WTC11 (cell line): ENCODE measurements at regions not wholly inside any gene's neighbourhood (a gene's known extent, or its start where the extent isn't known, plus 50 kb on each side); places are given as distances from the start of the nearest gene placed in this dataset.

Source experiments
- CREB1 ChIP-seq: sonication (generic); formaldehyde crosslinking; IDR thresholded peaks from 2 replicates; pipeline ENCODE4 v1.8.0; 2023; ENCODE audit warnings: mild to moderate bottlenecking, missing genetic modification reagents
- CREM ChIP-seq: sonication (generic); formaldehyde crosslinking; IDR thresholded peaks from 2 replicates; pipeline ENCODE4 v1.8.1; 2022; ENCODE audit warnings: mild to moderate bottlenecking, missing genetic modification reagents, moderate library complexity
- JUN ChIP-seq: sonication (generic); formaldehyde crosslinking; IDR thresholded peaks from 2 replicates; pipeline ENCODE4 v1.8.0; 2023; ENCODE audit warnings: mild to moderate bottlenecking, missing genetic modification reagents
- NFE2L1 ChIP-seq: sonication (generic); formaldehyde crosslinking; IDR thresholded peaks from 2 replicates; pipeline ENCODE4 v1.8.1; 2023; ENCODE audit warnings: missing genetic modification reagents
- NR3C1 ChIP-seq: sonication (generic); formaldehyde crosslinking; conservative IDR thresholded peaks from 2 replicates; pipeline ENCODE4 v1.8.1; 2023; ENCODE audit warnings: low read depth, mild to moderate bottlenecking, missing genetic modification reagents
- SP1 ChIP-seq: sonication (generic); formaldehyde crosslinking; conservative IDR thresholded peaks from 2 replicates; pipeline ENCODE4 v1.8.1; 2022; ENCODE audit warnings: missing genetic modification reagents
- ZNF671 ChIP-seq: fragments of 250-450 bp; sonication (Bioruptor Pico); IDR thresholded peaks from 2 replicates; pipeline ENCODE4 v1.8.0; 2021; ENCODE audit warnings: mild to moderate bottlenecking
- TF ChIP-seq, protein P1 (sequence below): sonication (generic); formaldehyde crosslinking; IDR thresholded peaks from 2 replicates; pipeline ENCODE4 v1.8.1; 2022; ENCODE audit warnings: missing genetic modification reagents, borderline replicate concordance
- TF ChIP-seq, protein P2 (sequence below): fragments of 250-450 bp; sonication (Bioruptor Pico); IDR thresholded peaks from 2 replicates; pipeline ENCODE4 v1.9.0; 2021; ENCODE audit warnings: mild to moderate bottlenecking, borderline replicate concordance
- TF ChIP-seq, protein P3 (sequence below): fragments of 200-600 bp; IDR thresholded peaks from 2 replicates; pipeline ENCODE4 v1.8.0; 2022; ENCODE audit warnings: antibody characterized with exemption
- TF ChIP-seq, protein P4 (sequence below): sonication (generic); formaldehyde crosslinking; IDR thresholded peaks from 2 replicates; pipeline ENCODE4 v1.8.0; 2022; ENCODE audit warnings: mild to moderate bottlenecking, missing genetic modification reagents
- TF ChIP-seq, protein P5 (sequence below): sonication (generic); formaldehyde crosslinking; IDR thresholded peaks from 2 replicates; pipeline ENCODE4 v1.8.1; 2022; ENCODE audit warnings: low read depth, missing genetic modification reagents, borderline replicate concordance
- TF ChIP-seq, protein P6 (sequence below): sonication (generic); formaldehyde crosslinking; IDR thresholded peaks from 2 replicates; pipeline ENCODE4 v1.8.1; 2022; ENCODE audit warnings: mild to moderate bottlenecking, missing genetic modification reagents, moderate library complexity, borderline replicate concordance
- TF ChIP-seq, protein P7 (sequence below): sonication (generic); formaldehyde crosslinking; IDR thresholded peaks from 2 replicates; pipeline ENCODE4 v1.8.1; 2023; ENCODE audit warnings: mild to moderate bottlenecking, missing genetic modification reagents, moderate library complexity

DNA sequence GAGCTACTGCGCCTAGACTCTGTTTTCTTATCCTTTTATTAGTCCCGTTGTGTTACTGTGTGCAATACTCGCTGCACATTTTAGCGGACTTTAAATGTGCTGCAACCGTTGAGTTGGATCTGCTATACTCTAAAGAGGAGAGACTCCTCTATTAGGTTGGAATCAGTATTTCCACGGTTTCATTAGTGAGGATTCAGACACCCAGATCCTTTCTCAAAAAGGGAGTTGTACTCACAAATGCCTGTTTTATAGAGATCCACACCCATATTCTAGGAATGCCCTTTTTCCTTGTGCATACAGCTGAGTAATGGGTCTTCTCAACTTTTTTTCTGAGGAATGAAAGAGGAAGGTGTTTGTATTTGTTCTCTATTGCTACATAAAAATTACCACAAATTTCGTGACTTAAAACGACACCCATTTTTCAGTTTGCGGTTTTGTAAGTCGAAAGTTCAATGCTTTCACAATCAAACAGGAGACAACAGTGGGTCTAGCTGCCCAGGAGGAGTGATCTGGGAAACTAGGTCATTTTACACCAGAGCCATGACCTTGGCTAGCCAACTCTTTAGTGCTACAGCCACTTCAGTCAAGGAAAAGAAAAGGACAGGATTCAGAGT, 52.8 kb upstream of the SLC44A1 start:
- no peak for TF ChIP-seq CREM (CRISPR knock-in tag)
- TF ChIP-seq, protein P1, sequence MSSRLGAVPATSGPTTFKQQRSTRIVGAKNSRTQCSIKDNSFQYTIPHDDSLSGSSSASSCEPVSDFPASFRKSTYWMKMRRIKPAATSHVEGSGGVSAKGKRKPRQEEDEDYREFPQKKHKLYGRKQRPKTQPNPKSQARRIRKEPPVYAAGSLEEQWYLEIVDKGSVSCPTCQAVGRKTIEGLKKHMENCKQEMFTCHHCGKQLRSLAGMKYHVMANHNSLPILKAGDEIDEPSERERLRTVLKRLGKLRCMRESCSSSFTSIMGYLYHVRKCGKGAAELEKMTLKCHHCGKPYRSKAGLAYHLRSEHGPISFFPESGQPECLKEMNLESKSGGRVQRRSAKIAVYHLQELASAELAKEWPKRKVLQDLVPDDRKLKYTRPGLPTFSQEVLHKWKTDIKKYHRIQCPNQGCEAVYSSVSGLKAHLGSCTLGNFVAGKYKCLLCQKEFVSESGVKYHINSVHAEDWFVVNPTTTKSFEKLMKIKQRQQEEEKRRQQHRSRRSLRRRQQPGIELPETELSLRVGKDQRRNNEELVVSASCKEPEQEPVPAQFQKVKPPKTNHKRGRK (CRISPR knock-in tag) = no peak
- no peak for TF ChIP-seq NR3C1 (CRISPR knock-in tag)
- TF ChIP-seq, protein P2, sequence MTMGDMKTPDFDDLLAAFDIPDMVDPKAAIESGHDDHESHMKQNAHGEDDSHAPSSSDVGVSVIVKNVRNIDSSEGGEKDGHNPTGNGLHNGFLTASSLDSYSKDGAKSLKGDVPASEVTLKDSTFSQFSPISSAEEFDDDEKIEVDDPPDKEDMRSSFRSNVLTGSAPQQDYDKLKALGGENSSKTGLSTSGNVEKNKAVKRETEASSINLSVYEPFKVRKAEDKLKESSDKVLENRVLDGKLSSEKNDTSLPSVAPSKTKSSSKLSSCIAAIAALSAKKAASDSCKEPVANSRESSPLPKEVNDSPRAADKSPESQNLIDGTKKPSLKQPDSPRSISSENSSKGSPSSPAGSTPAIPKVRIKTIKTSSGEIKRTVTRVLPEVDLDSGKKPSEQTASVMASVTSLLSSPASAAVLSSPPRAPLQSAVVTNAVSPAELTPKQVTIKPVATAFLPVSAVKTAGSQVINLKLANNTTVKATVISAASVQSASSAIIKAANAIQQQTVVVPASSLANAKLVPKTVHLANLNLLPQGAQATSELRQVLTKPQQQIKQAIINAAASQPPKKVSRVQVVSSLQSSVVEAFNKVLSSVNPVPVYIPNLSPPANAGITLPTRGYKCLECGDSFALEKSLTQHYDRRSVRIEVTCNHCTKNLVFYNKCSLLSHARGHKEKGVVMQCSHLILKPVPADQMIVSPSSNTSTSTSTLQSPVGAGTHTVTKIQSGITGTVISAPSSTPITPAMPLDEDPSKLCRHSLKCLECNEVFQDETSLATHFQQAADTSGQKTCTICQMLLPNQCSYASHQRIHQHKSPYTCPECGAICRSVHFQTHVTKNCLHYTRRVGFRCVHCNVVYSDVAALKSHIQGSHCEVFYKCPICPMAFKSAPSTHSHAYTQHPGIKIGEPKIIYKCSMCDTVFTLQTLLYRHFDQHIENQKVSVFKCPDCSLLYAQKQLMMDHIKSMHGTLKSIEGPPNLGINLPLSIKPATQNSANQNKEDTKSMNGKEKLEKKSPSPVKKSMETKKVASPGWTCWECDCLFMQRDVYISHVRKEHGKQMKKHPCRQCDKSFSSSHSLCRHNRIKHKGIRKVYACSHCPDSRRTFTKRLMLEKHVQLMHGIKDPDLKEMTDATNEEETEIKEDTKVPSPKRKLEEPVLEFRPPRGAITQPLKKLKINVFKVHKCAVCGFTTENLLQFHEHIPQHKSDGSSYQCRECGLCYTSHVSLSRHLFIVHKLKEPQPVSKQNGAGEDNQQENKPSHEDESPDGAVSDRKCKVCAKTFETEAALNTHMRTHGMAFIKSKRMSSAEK (CRISPR knock-in tag) = no peak
- TF ChIP-seq, protein P3, sequence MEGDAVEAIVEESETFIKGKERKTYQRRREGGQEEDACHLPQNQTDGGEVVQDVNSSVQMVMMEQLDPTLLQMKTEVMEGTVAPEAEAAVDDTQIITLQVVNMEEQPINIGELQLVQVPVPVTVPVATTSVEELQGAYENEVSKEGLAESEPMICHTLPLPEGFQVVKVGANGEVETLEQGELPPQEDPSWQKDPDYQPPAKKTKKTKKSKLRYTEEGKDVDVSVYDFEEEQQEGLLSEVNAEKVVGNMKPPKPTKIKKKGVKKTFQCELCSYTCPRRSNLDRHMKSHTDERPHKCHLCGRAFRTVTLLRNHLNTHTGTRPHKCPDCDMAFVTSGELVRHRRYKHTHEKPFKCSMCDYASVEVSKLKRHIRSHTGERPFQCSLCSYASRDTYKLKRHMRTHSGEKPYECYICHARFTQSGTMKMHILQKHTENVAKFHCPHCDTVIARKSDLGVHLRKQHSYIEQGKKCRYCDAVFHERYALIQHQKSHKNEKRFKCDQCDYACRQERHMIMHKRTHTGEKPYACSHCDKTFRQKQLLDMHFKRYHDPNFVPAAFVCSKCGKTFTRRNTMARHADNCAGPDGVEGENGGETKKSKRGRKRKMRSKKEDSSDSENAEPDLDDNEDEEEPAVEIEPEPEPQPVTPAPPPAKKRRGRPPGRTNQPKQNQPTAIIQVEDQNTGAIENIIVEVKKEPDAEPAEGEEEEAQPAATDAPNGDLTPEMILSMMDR = no peak
- TF ChIP-seq SP1 (CRISPR knock-in tag) = no peak
- TF ChIP-seq, protein P4, sequence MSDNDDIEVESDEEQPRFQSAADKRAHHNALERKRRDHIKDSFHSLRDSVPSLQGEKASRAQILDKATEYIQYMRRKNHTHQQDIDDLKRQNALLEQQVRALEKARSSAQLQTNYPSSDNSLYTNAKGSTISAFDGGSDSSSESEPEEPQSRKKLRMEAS (CRISPR knock-in tag) = no peak
- TF ChIP-seq, protein P5, sequence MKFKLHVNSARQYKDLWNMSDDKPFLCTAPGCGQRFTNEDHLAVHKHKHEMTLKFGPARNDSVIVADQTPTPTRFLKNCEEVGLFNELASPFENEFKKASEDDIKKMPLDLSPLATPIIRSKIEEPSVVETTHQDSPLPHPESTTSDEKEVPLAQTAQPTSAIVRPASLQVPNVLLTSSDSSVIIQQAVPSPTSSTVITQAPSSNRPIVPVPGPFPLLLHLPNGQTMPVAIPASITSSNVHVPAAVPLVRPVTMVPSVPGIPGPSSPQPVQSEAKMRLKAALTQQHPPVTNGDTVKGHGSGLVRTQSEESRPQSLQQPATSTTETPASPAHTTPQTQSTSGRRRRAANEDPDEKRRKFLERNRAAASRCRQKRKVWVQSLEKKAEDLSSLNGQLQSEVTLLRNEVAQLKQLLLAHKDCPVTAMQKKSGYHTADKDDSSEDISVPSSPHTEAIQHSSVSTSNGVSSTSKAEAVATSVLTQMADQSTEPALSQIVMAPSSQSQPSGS (CRISPR knock-in tag) = no peak
- TF ChIP-seq, protein P6, sequence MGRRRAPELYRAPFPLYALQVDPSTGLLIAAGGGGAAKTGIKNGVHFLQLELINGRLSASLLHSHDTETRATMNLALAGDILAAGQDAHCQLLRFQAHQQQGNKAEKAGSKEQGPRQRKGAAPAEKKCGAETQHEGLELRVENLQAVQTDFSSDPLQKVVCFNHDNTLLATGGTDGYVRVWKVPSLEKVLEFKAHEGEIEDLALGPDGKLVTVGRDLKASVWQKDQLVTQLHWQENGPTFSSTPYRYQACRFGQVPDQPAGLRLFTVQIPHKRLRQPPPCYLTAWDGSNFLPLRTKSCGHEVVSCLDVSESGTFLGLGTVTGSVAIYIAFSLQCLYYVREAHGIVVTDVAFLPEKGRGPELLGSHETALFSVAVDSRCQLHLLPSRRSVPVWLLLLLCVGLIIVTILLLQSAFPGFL = no peak
- no peak for TF ChIP-seq ZNF671 (CRISPR knock-in tag)
- no peak for TF ChIP-seq NFE2L1 (CRISPR knock-in tag)
- no peak for TF ChIP-seq JUN
- TF ChIP-seq, protein P7, sequence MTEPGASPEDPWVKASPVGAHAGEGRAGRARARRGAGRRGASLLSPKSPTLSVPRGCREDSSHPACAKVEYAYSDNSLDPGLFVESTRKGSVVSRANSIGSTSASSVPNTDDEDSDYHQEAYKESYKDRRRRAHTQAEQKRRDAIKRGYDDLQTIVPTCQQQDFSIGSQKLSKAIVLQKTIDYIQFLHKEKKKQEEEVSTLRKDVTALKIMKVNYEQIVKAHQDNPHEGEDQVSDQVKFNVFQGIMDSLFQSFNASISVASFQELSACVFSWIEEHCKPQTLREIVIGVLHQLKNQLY = no peak
- TF ChIP-seq CREB1 = no peak
